ENCODE measurements at regions not wholly inside any gene's neighbourhood (a gene's known extent, or its start where the extent isn't known, plus 50 kb on each side); places are given as distances from the start of the nearest gene placed in this dataset.

GRCh38 chr2:237184919-237185552 lies 99.3 kb downstream of the COPS8 start:
- TF ChIP-seq POLR2A (IDR thresholded peaks at IDR 0.05; ENCODE audit: low read depth, low read length) = no peak
- TF ChIP-seq, protein P1, sequence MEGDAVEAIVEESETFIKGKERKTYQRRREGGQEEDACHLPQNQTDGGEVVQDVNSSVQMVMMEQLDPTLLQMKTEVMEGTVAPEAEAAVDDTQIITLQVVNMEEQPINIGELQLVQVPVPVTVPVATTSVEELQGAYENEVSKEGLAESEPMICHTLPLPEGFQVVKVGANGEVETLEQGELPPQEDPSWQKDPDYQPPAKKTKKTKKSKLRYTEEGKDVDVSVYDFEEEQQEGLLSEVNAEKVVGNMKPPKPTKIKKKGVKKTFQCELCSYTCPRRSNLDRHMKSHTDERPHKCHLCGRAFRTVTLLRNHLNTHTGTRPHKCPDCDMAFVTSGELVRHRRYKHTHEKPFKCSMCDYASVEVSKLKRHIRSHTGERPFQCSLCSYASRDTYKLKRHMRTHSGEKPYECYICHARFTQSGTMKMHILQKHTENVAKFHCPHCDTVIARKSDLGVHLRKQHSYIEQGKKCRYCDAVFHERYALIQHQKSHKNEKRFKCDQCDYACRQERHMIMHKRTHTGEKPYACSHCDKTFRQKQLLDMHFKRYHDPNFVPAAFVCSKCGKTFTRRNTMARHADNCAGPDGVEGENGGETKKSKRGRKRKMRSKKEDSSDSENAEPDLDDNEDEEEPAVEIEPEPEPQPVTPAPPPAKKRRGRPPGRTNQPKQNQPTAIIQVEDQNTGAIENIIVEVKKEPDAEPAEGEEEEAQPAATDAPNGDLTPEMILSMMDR (IDR thresholded peaks at IDR 0.05; ENCODE audit: extremely low read depth in 1 of 2, insufficient read depth in 1 of 2, low read depth in 1 of 2, low read length in 2 of 2) = no peak
- no peak for TF ChIP-seq EZH2 (IDR thresholded peaks at IDR 0.05; ENCODE audit: borderline replicate concordance, low read depth, low read length, severe bottlenecking)
- no peak for TF ChIP-seq POLR2AphosphoS5 (IDR thresholded peaks at IDR 0.05; ENCODE audit: insufficient read depth, low read depth, low read length)
- TF ChIP-seq JUN (IDR thresholded peaks at IDR 0.05; ENCODE audit: borderline replicate concordance, insufficient read depth, insufficient read length, low read depth) = no peak
